H9 (cell line): ENCODE measurements at regions not wholly inside any gene's neighbourhood (a gene's known extent, or its start where the extent isn't known, plus 50 kb on each side); places are given as distances from the start of the nearest gene placed in this dataset.

Source experiments
- DNase-seq: peaks from one replicate; pipeline ENCODE4 v3.0.0-alpha.2; 2017
- H2AFZ ChIP-seq: one replicate; pipeline ENCODE4 v1.6.1; 2013; ENCODE audit warnings: mild to moderate bottlenecking, low read length, control low read depth, moderate library complexity
- H2AK5ac ChIP-seq: 2 replicates; pipeline ENCODE4 v1.6.1; 2013; ENCODE audit warnings: low read length, control low read depth, mixed read lengths; ENCODE audit not compliant: insufficient read length
- H2BK120ac ChIP-seq: one replicate; pipeline ENCODE4 v1.6.1; 2013; ENCODE audit warnings: low read depth, mild to moderate bottlenecking, low read length, control low read depth, inconsistent platforms; ENCODE audit not compliant: poor library complexity, severe bottlenecking
- H2BK12ac ChIP-seq: 2 replicates; pipeline ENCODE4 v1.6.1; 2013; ENCODE audit warnings: low read length, control low read depth, mixed read lengths, low read depth; ENCODE audit not compliant: insufficient read length
- H2BK15ac ChIP-seq: 2 replicates; pipeline ENCODE4 v1.6.1; 2013; ENCODE audit warnings: low read depth, low read length, control low read depth
- H2BK20ac ChIP-seq: one replicate; pipeline ENCODE4 v1.6.1; 2013; ENCODE audit warnings: low read depth, mild to moderate bottlenecking, low read length, control low read depth, inconsistent platforms; ENCODE audit not compliant: poor library complexity, severe bottlenecking
- H2BK5ac ChIP-seq: 2 replicates; pipeline ENCODE4 v1.6.1; 2013; ENCODE audit warnings: low read length, control low read depth, mixed read lengths; ENCODE audit not compliant: insufficient read length
- H3K14ac ChIP-seq: 2 replicates; pipeline ENCODE4 v1.6.1; 2013; ENCODE audit warnings: low read length, control low read depth; ENCODE audit not compliant: insufficient read depth
- H3K18ac ChIP-seq: 2 replicates; pipeline ENCODE4 v1.6.1; 2013; ENCODE audit warnings: low read depth, mild to moderate bottlenecking, mixed read lengths, low read length, control low read depth; ENCODE audit not compliant: insufficient read length
- H3K23ac ChIP-seq: 2 replicates; pipeline ENCODE4 v1.6.1; 2013; ENCODE audit warnings: low read length, control low read depth, mixed read lengths, low read depth; ENCODE audit not compliant: insufficient read length
- H3K23me2 ChIP-seq: 2 replicates; pipeline ENCODE4 v1.6.1; 2013; ENCODE audit warnings: low read depth, mild to moderate bottlenecking, mixed read lengths, low read length, control low read depth; ENCODE audit not compliant: insufficient read length, poor library complexity, severe bottlenecking
- H3K27ac ChIP-seq: 2 replicates; pipeline ENCODE4 v1.5.1; 2013; ENCODE audit warnings: low read length, control low read depth, mixed read lengths, low read depth; ENCODE audit not compliant: insufficient read length
- H3K27me3 ChIP-seq: 2 replicates; pipeline ENCODE4 v1.6.1; 2013; ENCODE audit warnings: low read length, control low read depth, inconsistent platforms; ENCODE audit not compliant: insufficient read depth
- H3K4ac ChIP-seq: 2 replicates; pipeline ENCODE4 v1.6.1; 2013; ENCODE audit warnings: low read depth, mild to moderate bottlenecking, control low read depth, inconsistent platforms, low read length, moderate library complexity
- H3K4me1 ChIP-seq: 2 replicates; pipeline ENCODE4 v1.6.1; 2013; ENCODE audit warnings: low read length, control low read depth, inconsistent platforms; ENCODE audit not compliant: insufficient read depth
- H3K4me2 ChIP-seq: 2 replicates; pipeline ENCODE4 v1.6.1; 2013; ENCODE audit warnings: low read length, control low read depth, mixed read lengths; ENCODE audit not compliant: insufficient read length, insufficient read depth
- H3K56ac ChIP-seq: 2 replicates; pipeline ENCODE4 v1.6.1; 2013; ENCODE audit warnings: low read depth, mild to moderate bottlenecking, mixed read lengths, low read length, control low read depth; ENCODE audit not compliant: insufficient read length
- H3K79me1 ChIP-seq: 2 replicates; pipeline ENCODE4 v1.6.1; 2013; ENCODE audit warnings: low read depth, mild to moderate bottlenecking, moderate library complexity, low read length, control low read depth, inconsistent platforms; ENCODE audit not compliant: insufficient read depth, poor library complexity, severe bottlenecking
- H3K79me2 ChIP-seq: 2 replicates; pipeline ENCODE4 v1.6.1; 2013; ENCODE audit warnings: low read length, control low read depth, inconsistent platforms; ENCODE audit not compliant: insufficient read depth
- H3K9ac ChIP-seq: 2 replicates; pipeline ENCODE4 v1.6.1; 2013; ENCODE audit warnings: low read length, control low read depth, mixed read lengths; ENCODE audit not compliant: insufficient read length; ENCODE audit errors: extremely low read depth
- H3K9me3 ChIP-seq: one replicate; pipeline ENCODE4 v1.6.1; 2013; ENCODE audit warnings: low read depth, low read length, inconsistent platforms; ENCODE audit not compliant: control insufficient read depth
- H3T11ph ChIP-seq: one replicate; pipeline ENCODE4 v1.6.1; 2013; ENCODE audit warnings: mild to moderate bottlenecking, low read length, control low read depth, inconsistent platforms
- H4K20me1 ChIP-seq: one replicate; pipeline ENCODE4 v1.6.1; 2013; ENCODE audit not compliant: control insufficient read depth, insufficient read length, insufficient read depth
- H4K5ac ChIP-seq: 2 replicates; pipeline ENCODE4 v1.6.1; 2013; ENCODE audit warnings: low read depth, mild to moderate bottlenecking, mixed read lengths, low read length, control low read depth; ENCODE audit not compliant: insufficient read length
- H4K8ac ChIP-seq: replicated peaks from 2 replicates; pipeline ENCODE4 v1.6.1; 2013; ENCODE audit warnings: low read length, control low read depth, mixed read lengths, low read depth; ENCODE audit not compliant: insufficient read length
- H4K91ac ChIP-seq: 2 replicates; pipeline ENCODE4 v1.6.1; 2013; ENCODE audit warnings: low read depth, mild to moderate bottlenecking, moderate library complexity, mixed read lengths, low read length, control low read depth; ENCODE audit not compliant: insufficient read length
- H3K27ac Mint-ChIP-seq, 3 experiments: 2 replicates in 2 of 3; 3 replicates in 1 of 3; pipeline ENCODE4 v1.8.0; 2020 to 2021; ENCODE audit warnings: mixed read lengths in 3 of 3, mild to moderate bottlenecking in 1 of 3, moderate library complexity in 1 of 3
- H3K27me3 Mint-ChIP-seq: 2 replicates; pipeline ENCODE4 v1.8.0; 2021; ENCODE audit warnings: low read depth, mild to moderate bottlenecking, moderate library complexity, mixed read lengths
- H3K36me3 Mint-ChIP-seq, 3 experiments: 2 replicates in 2 of 3; 3 replicates in 1 of 3; pipeline ENCODE4 v1.8.0; 2020 to 2021; ENCODE audit warnings: low read depth in 3 of 3, mixed read lengths in 3 of 3; ENCODE audit not compliant: insufficient read depth in 1 of 3
- H3K4me1 Mint-ChIP-seq, 2 experiments: 2 replicates each; pipeline ENCODE4 v1.8.0; 2020; ENCODE audit warnings: mixed read lengths in 2 of 2
- H3K4me3 Mint-ChIP-seq, 2 experiments: 2 replicates in 1 of 2; 3 replicates in 1 of 2; pipeline ENCODE4 v1.8.0; 2020 to 2021; ENCODE audit warnings: mild to moderate bottlenecking in 2 of 2, mixed read lengths in 2 of 2, moderate library complexity in 1 of 2
- H3K9me3 Mint-ChIP-seq, 2 experiments: 2 replicates in 1 of 2; 3 replicates in 1 of 2; pipeline ENCODE4 v1.8.0; 2020; ENCODE audit warnings: mild to moderate bottlenecking in 2 of 2, mixed read lengths in 2 of 2, moderate library complexity in 1 of 2
- CTCF ChIP-seq: fragments of 200-600 bp; sonication (generic); conservative IDR thresholded peaks from 3 replicates; pipeline ENCODE4 v1.8.0; 2021; ENCODE audit warnings: antibody characterized with exemption, mild to moderate bottlenecking
- WGBS: extraction: QIAGEN DNeasy Blood & Tissue Kit; methylation state at CpG from one replicate; pipeline ENCODE4 v1.1.7; 2013; ENCODE audit warnings: missing lambda C conversion rate, low lambda C conversion rate, mixed read lengths; ENCODE audit not compliant: insufficient read length; ENCODE audit errors: extremely low coverage; 5-methylcytosine and 5-hydroxymethylcytosine counted together

- no peaks in the 10 kb centered on the region for H3K9me3 ChIP-seq
- no peak overlapping the region for H3K27ac ChIP-seq
- Mint-ChIP-seq H3K36me3 (peaks cover 0 to 2% (median 0%) of the 10 kb centered on the region in 3 experiments; a peak in 2 of 7 replicates), H3K4me3 (no peak overlapping the region), H3K27me3 (peaks cover 2% of the 10 kb centered on the region; the same call in 1 of the 2 replicates), H3K27ac (no peak overlapping the region), H3K9me3 (peaks cover under 1 to 2% of the 10 kb centered on the region in 2 experiments; a peak in 2 of 5 replicates), H3K4me1 (no peaks in the 10 kb centered on the region)
- no peak overlapping the region for H2BK5ac ChIP-seq
- no peaks in the 10 kb centered on the region for H4K20me1 ChIP-seq
- no peak overlapping the region for H2AFZ ChIP-seq
- no peak overlapping the region for H3K23ac ChIP-seq
- H4K8ac ChIP-seq: no peak overlapping the region
- no peak overlapping the region for H2BK12ac ChIP-seq
- no peak overlapping the region for H4K91ac ChIP-seq
- no peaks in the 10 kb centered on the region for H3K4me1 ChIP-seq
- no peak overlapping the region for H3K4ac ChIP-seq
- no peak overlapping the region for H2BK15ac ChIP-seq
- H2BK120ac ChIP-seq: no peak overlapping the region
- no peak for DNase-seq
- no peak overlapping the region for H2AK5ac ChIP-seq
- no peaks in the 10 kb centered on the region for H3K23me2 ChIP-seq
- no peak overlapping the region for H4K5ac ChIP-seq
- H3K27me3 ChIP-seq: no peaks in the 10 kb centered on the region
- no peaks in the 10 kb centered on the region for H3K79me1 ChIP-seq
- no peak overlapping the region for H3K4me2 ChIP-seq
- H3T11ph ChIP-seq: no peak overlapping the region
- no peaks in the 10 kb centered on the region for H3K79me2 ChIP-seq
- no peak for TF ChIP-seq CTCF
- H3K18ac ChIP-seq: no peak overlapping the region
- WGBS: no CpG with 5 or more reads among the region's 2 CpGs
- no peak overlapping the region for H3K56ac ChIP-seq
- no peak overlapping the region for H2BK20ac ChIP-seq
- no peak overlapping the region for H3K9ac ChIP-seq
- H3K14ac ChIP-seq: no peak overlapping the region
These were observed 865.7 kb downstream of the EPHA3 start for GRCh38 chr3:89973156-89973555.
